GM18870 (cell line): ENCODE measurements at regions not wholly inside any gene's neighbourhood (a gene's known extent, or its start where the extent isn't known, plus 50 kb on each side); places are given as distances from the start of the nearest gene placed in this dataset.

Experiments used
- ATAC-seq: cut with Tn5 transposase; IDR thresholded peaks from one replicate; pipeline ENCODE4 v1.9.1; 2021; ENCODE audit warnings: moderate library complexity; ENCODE audit not compliant: unreplicated experiment

- ATAC-seq: no peak
Measured at GRCh38 chr16:5523829-5524228, 426.2 kb upstream of the EEF2KMT start.

GRCh38 chr16:5516115-5516514, 418.5 kb upstream of the EEF2KMT start:
- ATAC-seq: no peak

- ATAC-seq: no peak
Measured at GRCh38 chr16:5512014-5512413, 414.4 kb upstream of the EEF2KMT start.

- no peak for ATAC-seq
Measured at GRCh38 chr16:5510819-5511370, 413.3 kb upstream of the EEF2KMT start.

- ATAC-seq: no peak
Measured at GRCh38 chr16:5509794-5510193, 412.2 kb upstream of the EEF2KMT start.

GRCh38 chr16:5509336-5509735, 411.7 kb upstream of the EEF2KMT start:
- ATAC-seq: no peak

- ATAC-seq: no peak
Measured at GRCh38 chr16:5508371-5508770, 410.8 kb upstream of the EEF2KMT start.

- no peak for ATAC-seq
Measured at GRCh38 chr16:5506021-5506420, 408.4 kb upstream of the EEF2KMT start.

- no peak for ATAC-seq
Measured at GRCh38 chr16:5505091-5505887, 407.7 kb upstream of the EEF2KMT start.

- no peak for ATAC-seq
Measured at GRCh38 chr16:5504064-5504781, 406.6 kb upstream of the EEF2KMT start.

GRCh38 chr16:5502944-5503343, 405.3 kb upstream of the EEF2KMT start:
- no peak for ATAC-seq

GRCh38 chr16:5502467-5502869, 404.9 kb upstream of the EEF2KMT start:
- ATAC-seq: no peak

GRCh38 chr16:5500526-5500925, 402.9 kb upstream of the EEF2KMT start:
- no peak for ATAC-seq

- ATAC-seq: no peak
Measured at GRCh38 chr16:5498562-5498961, 401.0 kb upstream of the EEF2KMT start.

- ATAC-seq: no peak
Measured at GRCh38 chr16:5496013-5496412, 398.4 kb upstream of the EEF2KMT start.

GRCh38 chr16:5490499-5490898, 392.9 kb upstream of the EEF2KMT start:
- no peak for ATAC-seq

GRCh38 chr16:5488581-5488980, 391.0 kb upstream of the EEF2KMT start:
- ATAC-seq: no peak

GRCh38 chr16:5487728-5488127, 390.1 kb upstream of the EEF2KMT start:
- ATAC-seq: no peak

- ATAC-seq: no peak
Measured at GRCh38 chr16:5482256-5482655, 384.7 kb upstream of the EEF2KMT start.

GRCh38 chr16:5480431-5481195, 383.0 kb upstream of the EEF2KMT start:
- no peak for ATAC-seq

GRCh38 chr16:5479926-5480325, 382.3 kb upstream of the EEF2KMT start:
- no peak for ATAC-seq
